GM13976 (cell line): ENCODE measurements at regions not wholly inside any gene's neighbourhood (a gene's known extent, or its start where the extent isn't known, plus 50 kb on each side); places are given as distances from the start of the nearest gene placed in this dataset.
"Not testable (repeated sequence)": the region's sequence is repeated elsewhere in the genome, so short reads cannot be mapped to it uniquely, and the experiment has no call there.

ENCODE experiments used
- DNase-seq: peaks from one replicate; pipeline ENCODE4 v3.0.0; 2012; ENCODE audit warnings: low spot score
- in situ Hi-C: fragments of 300-500 bp; cut with MboI; formaldehyde crosslinking; loops from one replicate; pipeline ENCODE4 v1.12.0; 2022; ENCODE audit warnings: low sequenced_read_pairs, mixed read lengths, inconsistent platforms; ENCODE audit not compliant: unreplicated experiment
- TF ChIP-seq, protein P1 (sequence below): IDR thresholded peaks from 2 replicates; pipeline ENCODE4 v1.5.1; 2012; ENCODE audit warnings: borderline replicate concordance, mild to moderate bottlenecking; ENCODE audit not compliant: insufficient read depth; ENCODE audit errors: extremely low read depth, missing control alignments, control extremely low read depth

DNA sequence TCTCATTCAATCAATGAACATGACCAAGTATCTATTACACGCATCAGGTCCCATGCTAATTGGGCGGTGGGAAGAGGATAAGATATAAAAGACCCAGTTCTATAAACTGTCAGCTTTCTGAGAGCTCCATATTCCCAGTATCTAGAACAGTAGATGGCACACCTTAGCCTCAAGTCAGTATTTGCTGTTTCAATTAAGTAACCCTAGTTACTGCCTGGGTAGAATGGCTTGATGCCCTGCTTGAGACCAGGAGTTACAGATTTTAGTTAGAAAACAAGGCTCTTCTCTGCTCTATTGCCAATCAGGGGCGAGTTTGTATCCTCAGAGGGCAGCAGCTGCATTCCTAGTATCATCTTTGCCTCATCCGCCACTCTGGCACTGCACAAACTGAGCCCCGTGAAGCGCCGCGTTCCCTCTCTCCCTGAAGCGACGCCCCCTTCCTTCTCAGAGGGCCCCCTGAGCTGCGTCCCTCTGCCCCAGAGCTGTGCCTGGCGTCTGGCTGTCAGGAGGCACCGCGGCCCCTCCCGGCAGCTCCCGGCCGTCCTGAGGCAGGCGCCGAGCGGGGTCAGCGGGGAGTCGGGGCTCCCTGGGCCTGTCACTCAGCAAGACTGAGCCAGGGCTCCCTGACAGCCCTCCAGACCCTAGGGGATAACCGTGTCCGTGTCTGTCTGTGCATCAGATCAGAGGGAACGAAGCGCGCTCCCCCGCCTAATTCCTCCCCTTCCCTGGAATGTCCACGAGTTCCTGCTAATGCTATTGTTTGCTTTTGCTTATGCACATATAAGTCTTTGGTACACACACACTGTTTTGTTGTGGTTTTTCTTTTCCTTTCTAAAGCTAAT, 212.4 kb upstream of the TTC29 start:
- TF ChIP-seq, protein P1, sequence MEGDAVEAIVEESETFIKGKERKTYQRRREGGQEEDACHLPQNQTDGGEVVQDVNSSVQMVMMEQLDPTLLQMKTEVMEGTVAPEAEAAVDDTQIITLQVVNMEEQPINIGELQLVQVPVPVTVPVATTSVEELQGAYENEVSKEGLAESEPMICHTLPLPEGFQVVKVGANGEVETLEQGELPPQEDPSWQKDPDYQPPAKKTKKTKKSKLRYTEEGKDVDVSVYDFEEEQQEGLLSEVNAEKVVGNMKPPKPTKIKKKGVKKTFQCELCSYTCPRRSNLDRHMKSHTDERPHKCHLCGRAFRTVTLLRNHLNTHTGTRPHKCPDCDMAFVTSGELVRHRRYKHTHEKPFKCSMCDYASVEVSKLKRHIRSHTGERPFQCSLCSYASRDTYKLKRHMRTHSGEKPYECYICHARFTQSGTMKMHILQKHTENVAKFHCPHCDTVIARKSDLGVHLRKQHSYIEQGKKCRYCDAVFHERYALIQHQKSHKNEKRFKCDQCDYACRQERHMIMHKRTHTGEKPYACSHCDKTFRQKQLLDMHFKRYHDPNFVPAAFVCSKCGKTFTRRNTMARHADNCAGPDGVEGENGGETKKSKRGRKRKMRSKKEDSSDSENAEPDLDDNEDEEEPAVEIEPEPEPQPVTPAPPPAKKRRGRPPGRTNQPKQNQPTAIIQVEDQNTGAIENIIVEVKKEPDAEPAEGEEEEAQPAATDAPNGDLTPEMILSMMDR: no peak
- in situ Hi-C loops: loop anchor here (25.0 kb wide), 1 partner anchor 429 kb away; no protein-coding TSS in a partner anchor
- peak; percentile 20 for DNase-seq

DNA sequence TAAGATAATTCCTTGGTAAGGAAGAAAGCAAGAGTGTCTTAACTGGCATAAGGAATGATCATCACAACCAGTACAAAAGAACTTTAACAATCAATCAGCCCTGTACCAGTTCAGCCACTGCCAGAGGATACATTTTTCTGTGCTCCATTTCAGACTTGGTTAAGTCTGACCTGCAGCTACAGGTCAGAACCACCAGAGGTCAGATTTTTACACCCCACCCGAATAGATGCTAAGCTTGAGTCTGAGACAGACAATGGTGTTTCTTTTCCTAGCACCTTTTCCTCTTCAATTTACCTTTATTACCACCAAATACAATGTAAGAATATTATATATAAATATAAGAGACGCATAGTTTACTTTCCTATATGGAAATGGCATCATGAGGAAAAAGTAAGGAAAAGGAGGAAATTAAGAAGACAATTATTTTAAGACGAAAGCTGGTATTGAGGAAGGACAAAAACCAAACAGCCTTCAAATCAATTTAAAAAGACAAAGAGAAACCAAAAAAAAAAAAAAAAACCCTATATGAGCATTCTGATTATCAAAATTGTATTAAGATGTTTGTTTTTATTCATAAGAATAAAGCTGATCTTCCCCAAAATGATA, 215.3 kb upstream of the TTC29 start:
- DNase-seq: peak; percentile 70
- in situ Hi-C loops: loop anchor here (25.0 kb wide), 1 partner anchor 426 kb away; no protein-coding TSS in a partner anchor
- TF ChIP-seq, protein P1: peak; percentile 70

DNA sequence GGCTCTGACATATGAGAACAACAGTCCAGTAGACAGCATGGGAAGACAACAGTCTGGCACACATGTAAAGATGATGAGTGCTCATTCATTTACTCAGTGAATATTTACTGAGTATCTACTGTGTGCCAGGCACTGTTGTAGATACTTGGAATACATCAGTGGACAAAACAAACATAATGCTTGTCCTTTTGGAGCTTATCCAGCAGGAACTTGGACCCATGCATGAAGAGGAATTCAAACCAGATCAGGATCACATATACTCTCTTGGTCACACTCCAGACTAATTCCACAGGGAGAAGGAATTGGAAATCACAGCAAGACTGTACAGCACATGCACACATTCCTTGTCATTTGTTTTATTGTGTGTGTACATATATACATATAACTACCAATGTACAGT, 217.6 kb upstream of the TTC29 start:
- TF ChIP-seq, protein P1: no peak
- in situ Hi-C loops: loop anchor here (25.0 kb wide), 1 partner anchor 424 kb away; no protein-coding TSS in a partner anchor
- no peak for DNase-seq

GRCh38 chr4:147168200-147168599, 222.5 kb upstream of the TTC29 start:
- in situ Hi-C loops: loop anchor here (25.0 kb wide), 1 partner anchor 419 kb away; no protein-coding TSS in a partner anchor
- DNase-seq: not testable (repeated sequence)

GRCh38 chr4:147173322-147173721, 227.7 kb upstream of the TTC29 start:
- TF ChIP-seq, protein P1: no peak
- DNase-seq: no peak
- in situ Hi-C loops: loop anchor here (25.0 kb wide), 1 partner anchor 414 kb away; no protein-coding TSS in a partner anchor

GRCh38 chr4:147173797-147174432, 228.3 kb upstream of the TTC29 start:
- TF ChIP-seq, protein P1: no peak
- DNase-seq: no peak
- in situ Hi-C loops: loop anchor here (25.0 kb wide), 1 partner anchor 413 kb away; no protein-coding TSS in a partner anchor

DNA sequence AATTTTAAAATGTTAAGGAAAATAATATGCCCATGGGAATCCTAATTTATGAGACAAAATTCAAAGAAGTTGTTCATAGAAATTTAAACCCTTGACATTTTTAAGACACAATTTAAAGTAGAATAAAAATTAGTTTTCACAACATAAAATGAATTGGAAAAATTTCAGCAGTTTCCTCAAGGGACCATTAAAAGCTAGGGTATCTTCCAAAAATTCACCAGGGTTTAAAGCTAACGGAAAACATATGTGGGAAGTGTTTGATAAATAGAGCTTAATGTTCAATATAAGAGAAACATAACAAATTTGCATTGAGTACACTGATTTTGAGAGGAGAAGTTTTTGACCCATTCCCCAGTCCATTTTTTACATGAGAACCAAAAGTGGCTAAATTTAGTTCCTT, 228.9 kb upstream of the TTC29 start:
- TF ChIP-seq, protein P1: no peak
- in situ Hi-C loops: loop anchor here (25.0 kb wide), 1 partner anchor 413 kb away; no protein-coding TSS in a partner anchor
- DNase-seq: no peak
